ENCODE measurements at regions not wholly inside any gene's neighbourhood (a gene's known extent, or its start where the extent isn't known, plus 50 kb on each side); places are given as distances from the start of the nearest gene placed in this dataset.
"Not testable (repeated sequence)": the region's sequence is repeated elsewhere in the genome, so short reads cannot be mapped to it uniquely, and the experiment has no call there.

DNA sequence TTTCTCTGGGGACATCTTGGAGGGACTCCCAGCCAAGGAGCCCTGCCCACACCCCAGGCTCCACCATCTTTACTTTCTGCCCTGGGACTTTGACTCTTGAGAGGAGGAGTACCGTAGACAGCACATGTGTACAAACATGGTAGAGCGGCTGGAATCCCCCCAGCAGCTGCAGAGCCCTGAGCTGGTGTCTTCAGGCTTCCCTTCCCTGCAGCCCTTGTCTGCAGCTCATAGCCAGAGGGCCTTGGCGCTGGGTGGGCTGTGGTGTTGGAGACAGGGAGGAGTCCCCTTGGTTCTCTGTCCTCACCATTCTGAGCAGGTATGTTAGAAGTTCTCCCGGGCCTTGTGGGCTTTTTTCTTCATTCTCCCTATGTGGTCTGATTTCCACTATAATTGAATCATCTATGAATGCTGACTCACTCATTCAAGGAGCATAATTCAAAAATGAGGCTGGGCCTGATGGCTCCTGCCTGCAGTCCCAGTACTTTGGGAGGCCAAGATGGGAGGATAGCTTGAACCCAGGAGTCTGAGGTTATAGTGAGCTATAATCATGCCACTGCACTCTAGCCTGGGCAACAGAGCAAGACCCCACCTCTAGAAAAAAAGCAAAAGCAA is 97.8 kb upstream of the MEF2A start:
- H3K4me3 ChIP-seq, result no peak overlapping the region
- H3K27ac ChIP-seq, result no peak overlapping the region
- 73 to 98% (median 75%) methylated on average over 4 of the region's 4 CpGs for WGBS, 3 donors
- H3K9me3 ChIP-seq, result no peaks in the 10 kb centered on the region
- peaks cover 3% of the 10 kb centered on the region for H3K4me1 ChIP-seq (ENCODE audit: insufficient read depth)
- intact Hi-C loops (cut with DNase I), result no loop called here
- H3K27me3 ChIP-seq, result no peaks in the 10 kb centered on the region
- TF ChIP-seq EP300 (IDR thresholded peaks at IDR 0.05) (no peak), POLR2A (IDR thresholded peaks at IDR 0.05) (no peak)
- TF ChIP-seq, protein P1, sequence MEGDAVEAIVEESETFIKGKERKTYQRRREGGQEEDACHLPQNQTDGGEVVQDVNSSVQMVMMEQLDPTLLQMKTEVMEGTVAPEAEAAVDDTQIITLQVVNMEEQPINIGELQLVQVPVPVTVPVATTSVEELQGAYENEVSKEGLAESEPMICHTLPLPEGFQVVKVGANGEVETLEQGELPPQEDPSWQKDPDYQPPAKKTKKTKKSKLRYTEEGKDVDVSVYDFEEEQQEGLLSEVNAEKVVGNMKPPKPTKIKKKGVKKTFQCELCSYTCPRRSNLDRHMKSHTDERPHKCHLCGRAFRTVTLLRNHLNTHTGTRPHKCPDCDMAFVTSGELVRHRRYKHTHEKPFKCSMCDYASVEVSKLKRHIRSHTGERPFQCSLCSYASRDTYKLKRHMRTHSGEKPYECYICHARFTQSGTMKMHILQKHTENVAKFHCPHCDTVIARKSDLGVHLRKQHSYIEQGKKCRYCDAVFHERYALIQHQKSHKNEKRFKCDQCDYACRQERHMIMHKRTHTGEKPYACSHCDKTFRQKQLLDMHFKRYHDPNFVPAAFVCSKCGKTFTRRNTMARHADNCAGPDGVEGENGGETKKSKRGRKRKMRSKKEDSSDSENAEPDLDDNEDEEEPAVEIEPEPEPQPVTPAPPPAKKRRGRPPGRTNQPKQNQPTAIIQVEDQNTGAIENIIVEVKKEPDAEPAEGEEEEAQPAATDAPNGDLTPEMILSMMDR (IDR thresholded peaks at IDR 0.05), result no peak
- DNase-seq, result no peak
- no peaks in the 10 kb centered on the region for H3K36me3 ChIP-seq

DNA sequence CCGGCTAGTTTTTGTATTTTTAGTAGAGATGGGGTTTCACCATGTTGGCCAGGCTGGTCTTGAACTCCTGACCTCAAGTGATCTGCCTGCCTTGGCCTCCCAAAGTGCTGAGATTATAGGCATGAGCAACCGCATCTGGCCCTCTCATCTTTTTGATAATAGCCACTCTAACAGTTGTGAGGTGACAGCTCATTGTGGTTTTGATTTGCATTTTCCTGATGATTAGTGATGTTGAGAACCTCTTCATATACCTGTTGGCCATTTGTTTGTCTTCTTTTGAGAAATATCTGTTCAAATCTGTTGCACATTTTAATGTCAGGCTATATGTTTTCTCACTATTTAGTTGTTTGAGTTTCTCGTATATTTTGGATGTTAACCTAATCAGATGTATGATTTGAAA is 95.6 kb upstream of the MEF2A start:
- H3K27ac ChIP-seq; intact Hi-C loops (cut with DNase I); H3K4me3 ChIP-seq; H3K9me3 ChIP-seq; H3K4me1 ChIP-seq (ENCODE audit: insufficient read depth); H3K27me3 ChIP-seq; H3K36me3 ChIP-seq; DNase-seq: not testable (repeated sequence)
- WGBS, 3 donors, result 91 to 93% (median 91%) methylated on average over 3 of the region's 3 CpGs

DNA sequence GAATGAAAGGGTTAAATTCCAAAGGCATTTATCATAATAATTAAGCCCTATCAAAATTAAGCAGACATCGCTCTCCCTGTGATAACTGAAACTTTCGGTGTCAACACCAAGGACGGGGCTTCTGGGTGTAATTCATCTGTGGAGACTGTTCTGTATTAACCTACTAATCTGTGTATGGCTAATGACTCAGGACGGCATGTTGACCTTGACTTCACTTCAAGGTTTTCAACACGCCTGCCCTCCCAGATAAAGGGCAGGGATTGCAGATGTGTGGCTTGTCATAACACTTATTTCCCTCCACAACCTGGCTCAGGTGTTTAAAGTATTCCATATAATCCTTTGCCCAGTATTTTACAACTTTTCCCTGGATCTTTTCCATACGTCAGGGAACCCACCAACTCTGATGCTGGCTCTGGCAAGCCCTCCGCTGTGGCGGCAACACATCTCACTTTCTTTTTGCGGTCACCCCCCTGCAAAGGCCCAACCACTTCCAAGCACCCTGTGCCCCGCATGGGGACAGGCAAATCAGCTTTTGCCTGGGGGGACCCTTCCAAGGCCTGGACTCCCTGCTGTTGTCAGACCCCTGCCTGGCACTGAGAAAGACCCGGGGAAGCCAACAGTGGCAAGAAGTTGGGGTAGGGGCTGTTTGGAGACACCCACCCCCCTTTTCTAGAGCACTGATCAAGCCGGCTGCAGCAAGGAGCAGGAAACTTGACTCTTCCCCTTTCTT is 93.2 kb upstream of the MEF2A start:
- TF ChIP-seq, protein P1 (IDR thresholded peaks at IDR 0.05), result no peak
- TF ChIP-seq POLR2A (IDR thresholded peaks at IDR 0.05) (no peak), EP300 (IDR thresholded peaks at IDR 0.05) (no peak)

DNA sequence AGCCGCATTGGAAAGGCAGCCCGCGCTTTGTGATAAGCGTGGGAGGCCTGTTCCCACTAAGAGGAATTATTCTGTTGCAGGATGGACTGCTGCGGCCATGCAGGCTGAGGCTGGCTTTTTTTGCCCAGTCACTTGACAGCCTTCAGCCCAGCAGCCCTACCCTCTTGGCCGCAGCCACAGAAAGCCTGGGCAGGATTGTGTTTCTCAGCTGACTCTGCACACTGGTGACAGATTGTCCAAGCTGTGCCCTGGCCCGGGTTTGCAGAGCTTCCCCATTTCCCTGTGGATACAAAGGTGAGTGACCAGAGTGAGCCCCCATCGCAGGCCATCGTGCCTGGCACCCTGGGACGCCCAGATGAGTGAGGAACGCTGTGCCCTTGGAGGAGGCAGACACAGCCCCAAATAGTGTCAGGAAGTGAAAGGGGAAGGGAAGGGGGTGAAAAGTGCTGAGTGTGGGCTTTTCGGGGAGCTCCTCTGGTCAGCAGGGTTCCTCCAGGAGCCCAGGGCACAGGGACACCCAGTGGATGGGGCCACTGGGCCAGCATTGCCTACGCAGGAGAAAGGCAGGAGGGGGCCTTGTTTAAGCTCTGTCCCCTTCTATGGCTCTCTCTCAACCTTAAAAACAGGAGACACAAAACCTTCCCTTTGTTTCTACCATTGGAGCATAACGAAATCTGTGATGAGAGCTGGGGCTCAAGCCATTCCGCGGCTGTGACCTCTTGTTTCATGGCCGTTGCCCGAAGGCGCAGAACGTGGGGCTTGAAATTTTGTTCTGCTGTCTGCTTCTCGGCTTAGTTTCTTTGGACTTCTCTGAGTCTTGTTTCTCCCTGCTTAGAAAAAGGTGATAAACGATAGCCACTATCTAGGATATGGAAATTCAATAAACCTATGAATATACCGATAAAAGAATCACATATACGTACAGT is 91.5 kb upstream of the MEF2A start:
- H3K27me3 ChIP-seq, result no peaks in the 10 kb centered on the region
- peak in 1 of 5 donors; percentile 58 for DNase-seq
- no peak overlapping the region for H3K4me3 ChIP-seq
- H3K4me1 ChIP-seq (ENCODE audit: insufficient read depth), result peaks cover 3% of the 10 kb centered on the region
- TF ChIP-seq EP300 (IDR thresholded peaks at IDR 0.05) (no peak), POLR2A (IDR thresholded peaks at IDR 0.05) (no peak)
- TF ChIP-seq, protein P1 (IDR thresholded peaks at IDR 0.05), result no peak
- 68 to 71% (median 70%) methylated on average over 24 of the region's 24 CpGs for WGBS, 3 donors
- no peak overlapping the region for H3K27ac ChIP-seq
- intact Hi-C loops (cut with DNase I), result no loop called here
- H3K36me3 ChIP-seq, result no peaks in the 10 kb centered on the region
- H3K9me3 ChIP-seq, result no peaks in the 10 kb centered on the region

More for the DNA sequence above, 93.2 kb upstream of the MEF2A start:
- Histone ChIP-seq H3K9me3 (no peaks in the 10 kb centered on the region), H3K27me3 (no peaks in the 10 kb centered on the region), H3K4me1 (ENCODE audit: insufficient read depth) (peaks cover 3% of the 10 kb centered on the region), H3K27ac (no peak overlapping the region), H3K36me3 (no peaks in the 10 kb centered on the region), H3K4me3 (no peak overlapping the region)
- WGBS, 3 donors, result 57 to 64% (median 59%) methylated on average over 12 of the region's 12 CpGs
- DNase-seq, result peak in 1 of 5 donors; percentile 38
- intact Hi-C loops (cut with DNase I), result no loop called here

Data from ovary (tissue), 7 donors.